GM19397 (cell line): ENCODE measurements at regions not wholly inside any gene's neighbourhood (a gene's known extent, or its start where the extent isn't known, plus 50 kb on each side); places are given as distances from the start of the nearest gene placed in this dataset.
"Not testable (repeated sequence)": the region's sequence is repeated elsewhere in the genome, so short reads cannot be mapped to it uniquely, and the experiment has no call there.

ENCODE experiments used
- ATAC-seq: cut with Tn5 transposase; IDR thresholded peaks from one replicate; pipeline ENCODE4 v1.9.1; 2021; ENCODE audit warnings: mild to moderate bottlenecking, moderate library complexity; ENCODE audit not compliant: unreplicated experiment

DNA sequence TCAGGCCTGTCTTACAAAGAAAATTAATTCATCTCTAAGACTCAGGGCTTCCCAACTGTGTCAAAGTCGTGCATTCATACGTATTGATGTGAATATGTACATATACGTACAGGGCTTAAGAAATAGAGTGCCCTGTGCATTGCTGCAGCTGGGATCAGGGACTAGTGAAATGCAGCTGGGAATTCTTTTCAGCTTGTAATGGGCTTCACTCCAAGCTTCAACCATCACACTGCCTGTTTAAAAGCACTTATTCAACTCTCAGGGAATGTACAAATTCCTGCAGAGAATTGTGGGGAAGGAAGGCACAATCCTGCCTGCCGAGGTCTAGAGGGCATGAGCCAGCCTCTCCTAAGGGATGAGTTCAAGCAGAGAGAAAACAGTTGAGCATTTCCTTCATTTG, 59.6 kb upstream of the MAN2A1 start:
- no peak for ATAC-seq

DNA sequence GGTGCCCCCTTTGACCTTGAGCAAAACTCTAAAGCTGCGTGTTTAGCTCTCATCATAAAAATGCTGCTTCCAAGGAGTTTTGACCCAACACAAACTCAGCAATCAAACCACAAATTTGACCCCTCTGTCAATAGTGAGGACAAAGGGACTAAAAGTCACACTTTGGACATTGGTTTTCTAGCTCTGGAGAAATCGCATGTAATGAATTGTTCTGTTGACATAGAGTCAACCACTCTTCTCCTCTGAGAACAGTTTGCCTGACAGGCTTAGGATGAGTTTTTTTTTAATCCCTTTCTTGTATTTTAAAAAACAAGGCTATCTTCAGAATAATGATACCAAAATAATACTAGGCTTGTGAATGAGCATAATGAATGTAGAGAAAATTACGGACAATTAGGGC, 61.1 kb upstream of the MAN2A1 start:
- no peak for ATAC-seq

DNA sequence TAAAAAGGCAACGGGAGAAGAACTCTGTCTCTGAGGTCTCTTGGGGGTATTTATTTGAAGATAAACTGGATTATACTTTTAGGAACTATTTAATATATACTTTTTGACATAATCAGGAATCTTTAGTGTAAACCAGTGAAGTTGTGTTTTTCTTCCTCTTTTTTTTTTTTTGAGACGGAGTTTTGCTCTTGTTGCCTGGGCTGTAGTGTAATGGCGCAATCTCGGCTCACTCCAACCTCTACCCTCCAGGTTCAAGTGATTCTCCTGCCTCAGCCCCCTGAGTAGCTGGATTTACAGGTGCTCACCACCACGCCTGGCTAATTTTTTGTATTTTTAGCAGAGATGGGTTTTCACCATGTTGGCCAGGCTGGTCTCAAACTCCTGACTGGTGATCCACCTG, 68.5 kb upstream of the MAN2A1 start:
- not testable (repeated sequence) for ATAC-seq

DNA sequence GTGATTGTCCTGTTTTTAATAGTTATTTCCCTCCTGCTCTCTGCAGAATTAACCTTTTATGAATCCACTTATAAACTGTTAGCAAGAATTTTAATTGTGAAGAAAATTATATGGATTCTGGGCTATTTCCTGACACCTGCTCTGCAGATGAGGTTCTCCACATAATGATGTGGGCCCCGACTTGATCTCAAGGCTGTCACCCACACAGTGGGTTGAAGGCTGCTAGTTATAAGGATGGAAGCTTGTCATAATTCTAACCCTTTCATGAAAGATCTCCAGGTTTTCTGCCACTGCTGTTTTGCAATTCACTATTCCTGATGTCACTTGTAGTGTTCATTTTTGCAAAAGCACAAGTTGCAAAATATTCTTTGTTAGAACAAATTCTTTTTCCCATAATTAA, 69.1 kb upstream of the MAN2A1 start:
- ATAC-seq = no peak

DNA sequence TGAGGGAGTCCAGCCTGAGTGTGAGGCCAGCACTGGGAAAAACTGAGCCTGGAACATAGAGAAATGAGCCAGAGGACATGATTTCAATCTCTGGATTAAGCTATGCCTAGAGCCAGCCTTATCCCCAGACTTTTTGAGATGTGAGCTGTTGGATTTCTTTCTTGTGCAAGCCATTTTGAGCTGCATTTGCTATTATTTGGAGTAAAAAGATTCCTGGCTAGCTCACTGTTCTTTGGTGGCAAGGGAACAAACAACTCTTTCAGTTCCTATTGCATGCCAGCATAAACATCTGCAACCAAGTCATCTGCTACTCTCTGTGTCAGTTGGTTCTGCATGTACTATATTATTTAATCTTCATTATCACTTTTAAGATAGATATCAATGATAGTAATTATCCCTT, 70.1 kb upstream of the MAN2A1 start:
- ATAC-seq = no peak

DNA sequence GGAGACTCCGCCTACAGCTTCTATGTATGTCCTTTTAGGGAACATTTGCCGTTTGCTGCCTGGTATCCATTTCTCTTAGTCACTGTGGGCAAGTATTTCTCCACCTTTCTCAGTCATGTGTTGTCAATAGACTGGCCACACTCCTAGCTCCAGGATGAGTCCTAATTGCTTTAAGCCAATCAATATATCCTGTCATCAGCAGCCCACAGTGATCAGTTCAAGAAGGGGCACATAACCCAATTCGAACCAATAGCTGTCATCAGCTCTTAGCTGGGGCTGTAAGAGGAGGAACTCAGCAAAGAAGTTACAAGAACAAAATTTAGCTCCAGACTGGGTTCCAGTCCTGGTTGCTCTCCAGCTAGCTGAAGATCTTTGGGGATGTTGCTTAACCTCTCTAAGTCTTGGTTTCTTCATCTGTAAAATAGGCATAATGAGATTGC, 70.7 kb upstream of the MAN2A1 start:
- no peak for ATAC-seq

DNA sequence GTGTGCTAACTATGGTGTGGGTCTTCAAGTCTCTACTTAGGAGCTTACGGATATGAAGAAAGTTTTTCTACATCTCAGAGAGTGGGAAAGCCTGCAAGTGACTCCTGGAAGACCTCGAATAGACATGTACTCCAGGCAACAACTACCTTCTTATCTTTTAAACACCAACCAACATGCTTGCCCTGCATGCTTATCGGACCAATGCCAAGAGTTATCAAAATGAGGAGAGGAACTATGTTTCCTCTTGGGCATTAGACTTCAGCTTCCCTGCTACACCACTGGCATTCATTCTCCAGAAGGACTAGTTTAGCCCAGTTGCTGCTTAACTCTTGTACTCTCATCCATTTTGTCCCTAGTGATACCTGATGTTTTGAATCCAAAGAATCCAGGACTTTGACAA, 74.7 kb upstream of the MAN2A1 start:
- ATAC-seq = no peak

DNA sequence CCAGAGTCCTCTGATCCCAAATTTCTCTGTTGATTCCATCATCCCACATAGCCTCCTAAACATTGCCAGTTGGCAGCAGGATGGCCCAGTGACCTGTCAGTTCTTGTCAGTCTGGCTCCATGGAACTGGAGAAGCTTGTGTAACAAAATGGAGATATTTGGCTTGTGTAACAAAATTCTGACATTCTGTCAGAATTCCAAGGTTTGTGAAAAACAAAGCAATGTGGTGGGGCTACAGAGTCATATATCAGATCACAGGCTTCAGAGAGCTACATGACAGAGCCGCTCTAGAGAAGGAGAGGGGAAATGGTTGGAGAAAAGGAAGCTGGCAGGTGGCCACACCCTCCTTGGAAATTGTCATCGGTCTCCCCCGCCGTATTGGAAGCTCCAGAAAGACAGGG, 75.4 kb upstream of the MAN2A1 start:
- ATAC-seq = no peak

DNA sequence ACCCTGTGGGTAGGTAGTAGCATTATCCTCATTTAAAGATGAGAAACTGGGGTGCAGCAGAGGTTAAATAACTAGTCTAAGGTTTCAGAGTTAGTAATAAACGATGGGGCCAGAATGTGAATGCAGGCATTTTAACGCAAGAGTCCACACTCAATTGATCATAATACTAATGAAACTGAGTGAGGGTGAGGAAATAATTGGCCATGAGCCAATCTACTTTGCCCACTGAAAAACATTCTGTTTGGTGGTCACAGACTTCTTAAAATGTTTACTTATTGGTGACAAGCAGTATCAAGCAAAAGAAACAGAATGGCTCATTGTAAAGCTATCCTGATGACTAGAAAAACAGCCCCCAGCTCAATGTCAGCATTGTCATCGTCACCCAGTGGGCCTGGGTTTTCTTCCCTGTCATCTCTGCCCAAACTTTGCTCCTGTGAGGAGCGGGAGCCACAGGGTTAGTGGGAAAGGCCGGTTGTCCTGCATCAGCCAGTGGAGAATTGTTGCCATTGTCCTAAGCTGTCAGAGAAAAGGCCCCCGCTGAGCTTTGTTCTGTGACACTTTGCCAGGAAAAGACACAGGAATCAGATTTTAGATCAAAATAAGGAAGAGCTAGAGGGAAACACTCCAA, 77.3 kb upstream of the MAN2A1 start:
- ATAC-seq = no peak

DNA sequence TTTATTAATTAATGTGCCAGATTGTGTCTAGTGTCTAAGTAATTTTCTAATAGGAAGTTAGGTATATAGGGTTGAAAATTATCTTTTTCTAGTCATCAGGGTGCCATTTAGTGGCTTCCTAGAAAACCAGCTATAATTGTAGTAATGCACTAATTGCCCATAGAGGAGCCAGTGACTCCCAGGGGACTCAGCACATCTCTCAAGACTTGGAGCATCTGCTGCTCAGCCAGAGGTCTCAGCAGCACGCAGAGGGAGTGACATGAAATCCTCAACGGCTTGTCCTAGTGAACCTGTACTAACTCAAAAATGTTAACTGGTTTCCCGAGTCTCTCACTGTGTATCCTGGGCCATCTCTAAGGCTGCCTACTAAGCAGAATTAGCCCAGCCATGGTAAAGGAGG, 78.2 kb upstream of the MAN2A1 start:
- ATAC-seq = no peak

DNA sequence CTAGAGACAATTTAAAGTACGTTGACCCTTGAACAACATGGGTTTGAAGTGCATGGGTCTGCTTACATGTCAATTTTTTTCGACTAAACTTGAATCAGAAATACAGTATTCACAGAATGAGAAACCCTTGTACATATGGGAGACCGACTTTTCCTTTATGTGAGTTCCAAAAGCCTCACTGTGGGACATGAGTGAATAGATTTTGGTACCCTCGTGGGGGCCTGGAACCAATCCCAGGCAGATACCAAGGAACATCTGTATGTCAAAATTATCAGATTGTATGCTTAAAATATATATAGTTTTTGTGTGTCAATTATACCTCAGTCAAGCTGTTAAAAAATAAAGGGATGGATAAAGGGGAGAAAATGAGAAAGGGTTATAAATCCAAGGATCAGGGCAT, 78.7 kb upstream of the MAN2A1 start:
- ATAC-seq = no peak

DNA sequence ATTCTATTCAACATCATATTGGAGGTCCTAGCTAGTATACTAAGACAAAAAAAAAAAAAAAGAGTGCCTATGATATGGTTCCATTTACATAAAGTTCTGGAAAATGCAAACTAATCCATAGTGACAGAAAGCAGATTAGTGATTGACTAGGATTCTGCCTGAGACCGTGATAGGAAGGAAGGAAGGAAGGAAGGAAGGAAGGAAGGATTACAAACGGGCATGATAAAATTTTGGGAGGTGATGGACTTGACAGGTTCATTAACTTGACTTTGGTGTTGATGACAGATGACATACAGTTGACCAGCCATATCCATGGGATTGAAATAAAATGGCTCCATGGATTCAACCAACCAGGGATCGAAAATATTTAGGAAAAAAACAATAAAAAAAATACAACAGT, 79.1 kb upstream of the MAN2A1 start:
- ATAC-seq = no peak

DNA sequence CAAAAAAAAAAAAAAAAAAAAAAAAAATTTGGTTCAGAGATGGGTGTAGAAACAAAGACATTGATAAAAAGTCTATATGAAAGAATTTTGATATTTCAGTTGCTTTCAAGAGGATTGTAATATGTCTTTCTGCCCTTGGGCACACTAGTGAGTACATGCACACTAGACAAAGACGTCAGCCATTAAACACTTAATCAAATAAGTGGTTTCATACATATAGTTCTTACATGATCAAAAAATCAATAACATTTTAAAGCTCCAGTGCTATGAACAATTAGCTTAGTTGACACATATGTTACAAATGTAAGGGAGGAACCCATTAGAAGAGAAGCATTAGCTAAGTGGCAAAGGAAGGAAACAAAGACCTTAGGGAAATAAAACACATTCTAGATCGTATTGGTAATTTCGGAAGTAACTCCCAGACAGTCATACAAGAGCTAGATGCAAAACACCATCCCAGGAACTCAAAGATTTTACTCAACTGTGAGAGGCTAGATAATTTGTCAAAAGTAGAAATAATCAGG, 84.5 kb upstream of the MAN2A1 start:
- ATAC-seq = no peak

DNA sequence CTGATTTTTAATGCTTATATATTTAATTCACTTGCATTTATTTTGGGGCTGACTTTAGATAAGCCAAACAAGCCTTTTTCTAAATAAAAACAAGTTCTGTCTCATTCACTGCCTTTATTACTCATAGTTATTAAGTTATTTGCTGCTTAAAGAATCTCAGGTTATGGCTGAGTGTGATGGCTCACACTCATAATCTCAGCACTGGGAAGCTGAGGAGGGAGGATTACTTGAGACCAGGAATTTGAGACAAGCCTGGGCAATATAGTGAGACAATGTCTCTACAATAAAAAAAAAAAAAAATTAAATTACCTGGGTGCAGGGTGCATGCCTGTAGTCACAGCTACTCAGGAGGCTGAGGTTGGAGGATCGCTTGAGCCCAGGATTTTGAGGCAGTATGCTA, 85.0 kb upstream of the MAN2A1 start:
- ATAC-seq = no peak

DNA sequence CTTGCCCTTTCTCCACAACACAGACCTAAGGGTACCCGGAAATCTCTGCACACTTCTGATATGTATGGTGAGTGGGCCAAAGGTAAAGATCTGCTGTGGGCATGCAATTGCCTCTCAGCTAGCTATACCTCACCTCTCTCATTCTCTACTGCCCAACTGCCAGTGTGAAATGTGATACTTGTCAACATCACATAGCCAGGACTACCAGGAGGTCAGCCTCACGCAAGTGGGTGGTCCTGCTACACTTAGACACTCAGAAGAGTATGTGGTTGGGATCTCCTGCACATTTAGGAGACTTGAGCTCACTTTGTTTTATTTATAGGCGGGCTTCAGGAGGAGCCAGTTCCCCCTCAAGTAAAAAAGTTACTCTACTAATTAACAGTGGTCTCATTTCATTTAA, 88.0 kb upstream of the MAN2A1 start:
- ATAC-seq = no peak

DNA sequence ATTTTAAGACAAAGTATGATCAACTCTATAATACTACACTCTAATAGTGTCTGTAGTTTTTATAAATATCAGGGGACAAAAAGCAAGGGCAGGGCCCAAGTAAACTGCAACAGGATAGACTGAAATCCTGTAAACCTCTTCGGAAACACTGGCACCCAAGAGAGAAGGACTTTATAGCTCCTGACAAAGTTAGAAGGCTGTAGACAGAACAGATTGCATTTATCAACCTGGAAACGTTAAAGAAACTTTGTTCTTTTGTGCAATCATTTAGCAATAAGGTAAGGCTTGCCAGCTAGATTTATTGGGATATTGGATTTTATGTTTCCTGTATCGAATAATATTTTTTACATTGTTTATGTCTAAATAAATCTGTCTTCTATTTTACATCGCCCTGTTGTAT, 91.8 kb upstream of the MAN2A1 start:
- no peak for ATAC-seq

DNA sequence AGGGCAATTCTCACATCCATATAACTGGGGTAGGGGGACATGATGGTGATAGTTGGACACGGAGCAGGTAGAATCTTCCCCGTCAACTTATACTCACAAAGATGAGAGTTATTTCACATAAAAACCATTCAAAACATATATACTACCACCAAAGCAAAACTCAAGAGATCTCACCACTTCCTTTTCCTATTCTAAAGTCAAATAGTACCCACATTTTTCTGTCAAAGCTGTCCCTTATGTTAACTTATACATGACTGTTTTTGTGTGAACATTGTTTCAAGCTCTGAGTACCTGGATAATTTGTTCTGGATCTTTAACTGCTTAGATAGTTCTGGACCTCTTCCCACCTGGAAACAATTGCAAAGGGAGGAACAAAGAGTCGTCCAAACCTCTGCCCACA, 95.5 kb upstream of the MAN2A1 start:
- ATAC-seq = no peak

DNA sequence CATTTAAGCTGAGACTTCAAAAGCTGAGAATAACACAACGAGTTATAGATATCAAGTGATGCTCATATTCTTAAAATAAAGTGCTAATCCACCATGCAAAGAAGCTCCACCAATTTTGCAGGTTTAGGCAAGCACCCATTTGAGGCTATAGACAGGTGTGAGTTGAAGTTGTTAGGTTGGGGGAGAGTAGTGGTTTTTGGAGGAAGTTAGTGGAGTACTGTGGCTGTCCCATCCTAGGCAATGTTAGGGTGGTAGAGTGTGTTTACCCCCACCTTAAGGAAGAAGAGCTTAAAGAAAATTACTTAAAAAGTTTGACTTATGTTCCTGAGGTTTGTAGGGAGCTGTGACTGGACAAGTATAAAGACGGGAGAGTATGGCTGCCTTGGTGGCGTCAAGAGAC, 98.9 kb upstream of the MAN2A1 start:
- no peak for ATAC-seq

DNA sequence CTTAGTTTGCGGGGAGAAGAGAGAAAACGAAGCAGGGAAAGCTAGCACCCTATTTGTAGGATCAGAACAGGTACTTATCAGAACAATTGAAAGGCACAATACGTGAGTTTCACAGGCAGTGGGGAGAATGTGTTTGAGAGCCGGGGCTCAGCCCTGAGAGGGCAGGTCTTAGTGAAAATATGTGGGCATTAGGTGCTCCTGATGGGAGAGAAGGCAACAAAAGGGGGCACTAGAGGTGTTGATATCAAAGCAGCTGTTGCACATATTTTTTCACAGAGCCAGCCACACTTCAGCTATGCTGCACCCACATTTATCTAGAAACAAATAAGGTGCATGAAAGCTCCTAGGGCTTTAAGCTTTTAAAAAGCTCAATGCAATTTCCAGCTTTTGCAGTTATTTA, 99.7 kb upstream of the MAN2A1 start:
- ATAC-seq = no peak

DNA sequence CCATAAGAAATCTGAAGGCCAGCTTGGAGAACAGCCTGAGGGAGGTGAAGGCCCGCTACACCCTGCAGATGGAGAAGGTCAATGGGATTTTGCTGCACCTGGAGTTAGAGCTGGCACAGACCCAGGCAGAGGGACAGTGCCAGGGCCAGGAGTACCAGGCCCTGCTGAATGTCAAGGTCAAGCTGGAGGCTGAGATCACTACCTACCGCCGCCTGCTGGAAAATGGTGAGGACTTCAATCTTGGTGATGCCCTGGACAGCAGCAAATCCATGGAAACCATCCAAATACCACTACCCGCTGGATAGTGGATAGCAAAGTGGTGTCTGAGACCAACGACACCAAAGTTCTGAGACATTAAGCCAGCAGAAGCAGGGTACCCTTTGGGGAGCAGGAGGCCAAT, 100.5 kb upstream of the MAN2A1 start:
- no peak for ATAC-seq

DNA sequence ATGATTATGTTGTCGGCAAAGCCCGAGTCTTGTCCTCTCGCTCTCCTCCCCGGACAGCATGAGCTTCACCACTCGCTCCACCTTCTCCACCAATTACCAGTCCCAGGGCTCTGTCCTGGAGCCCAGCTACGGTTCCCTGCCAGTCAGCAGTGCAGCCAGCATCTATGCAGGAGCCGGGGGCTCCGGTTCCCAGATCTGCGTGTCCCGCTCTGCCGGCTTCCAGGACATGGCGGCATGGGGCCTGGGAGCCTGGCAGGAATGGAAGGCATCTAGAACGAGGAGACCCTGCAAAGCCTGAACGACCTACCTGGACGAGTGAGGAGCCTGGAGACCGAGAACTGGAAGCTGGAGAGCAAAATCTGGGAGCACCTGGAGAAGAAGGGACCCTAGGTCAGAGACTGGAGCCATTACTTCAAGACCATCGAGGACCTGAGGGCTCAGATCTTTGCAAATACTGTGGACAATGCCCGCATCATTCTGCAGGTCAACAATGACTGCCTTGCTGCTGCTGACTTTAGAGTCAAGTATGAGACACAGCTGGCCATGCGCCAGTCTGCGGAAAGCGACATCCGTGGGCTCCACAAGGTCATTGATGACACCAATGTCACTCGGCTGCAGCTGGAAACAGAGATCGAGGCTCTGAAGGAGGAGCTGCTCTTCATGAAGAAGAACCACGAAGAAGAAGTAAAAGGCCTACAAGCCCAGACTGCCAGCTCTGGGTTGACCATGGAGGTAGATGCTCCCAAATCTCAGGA, 101.3 kb upstream of the MAN2A1 start:
- no peak for ATAC-seq

DNA sequence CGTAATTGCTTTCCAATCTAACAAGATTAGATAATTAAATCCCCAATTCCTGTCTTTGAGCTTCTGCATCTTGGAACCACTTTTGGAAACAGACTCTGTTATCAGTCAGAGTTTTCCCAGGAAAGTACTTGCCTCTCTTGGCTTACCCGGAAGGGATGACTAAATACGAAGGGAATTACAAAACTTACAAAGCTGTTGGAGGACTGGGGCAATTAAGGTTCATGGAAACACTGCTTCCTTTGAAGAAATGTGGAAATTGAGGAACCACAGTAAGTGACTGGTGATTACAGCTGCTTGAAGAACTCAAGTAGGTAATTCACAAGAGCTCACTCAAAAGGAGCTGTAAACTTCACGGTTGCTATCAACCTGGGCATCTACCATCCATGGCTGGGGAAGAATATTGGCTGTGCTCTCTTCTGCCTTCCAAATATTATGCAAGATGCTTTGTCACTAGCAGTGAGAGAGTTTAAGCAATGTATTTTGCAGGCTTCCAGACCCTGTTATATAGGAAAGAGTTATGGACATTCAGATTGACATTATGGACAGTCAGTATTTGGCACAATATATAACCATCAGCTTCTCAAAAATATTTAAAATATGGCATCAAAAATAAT, 104.6 kb upstream of the MAN2A1 start:
- ATAC-seq = no peak
